Putamen (tissue), 1 donor: ENCODE measurements at regions not wholly inside any gene's neighbourhood (a gene's known extent, or its start where the extent isn't known, plus 50 kb on each side); places are given as distances from the start of the nearest gene placed in this dataset.
"Not testable (repeated sequence)": the region's sequence is repeated elsewhere in the genome, so short reads cannot be mapped to it uniquely, and the experiment has no call there.

Experiments
- DNase-seq: peaks from one replicate; pipeline ENCODE4 v3.0.0-alpha.2; 2016; ENCODE audit warnings: low spot score

GRCh38 chr1:60527567-60527966 is 454.0 kb upstream of the C1orf87 start:
- DNase-seq = no peak

GRCh38 chr1:60516996-60517395 is 443.4 kb upstream of the C1orf87 start:
- DNase-seq = no peak

- no peak for DNase-seq
Measured at GRCh38 chr1:60510162-60510561, 436.6 kb upstream of the C1orf87 start.

GRCh38 chr1:60504206-60504840 is 430.8 kb upstream of the C1orf87 start:
- no peak for DNase-seq

GRCh38 chr1:60503266-60503925 is 429.8 kb upstream of the C1orf87 start:
- DNase-seq = no peak

- no peak for DNase-seq
Measured at GRCh38 chr1:60502506-60502905, 428.9 kb upstream of the C1orf87 start.

- DNase-seq = not testable (repeated sequence)
Measured at GRCh38 chr1:60489916-60490480, 416.4 kb upstream of the C1orf87 start.

GRCh38 chr1:60488847-60489246 is 415.3 kb upstream of the C1orf87 start:
- DNase-seq = no peak

GRCh38 chr1:60487565-60488345 is 414.2 kb upstream of the C1orf87 start:
- DNase-seq = no peak

GRCh38 chr1:60483509-60483908 is 409.9 kb upstream of the C1orf87 start:
- DNase-seq = no peak

GRCh38 chr1:60470246-60470645 is 396.7 kb upstream of the C1orf87 start:
- DNase-seq = no peak

GRCh38 chr1:60463786-60464185 is 390.2 kb upstream of the C1orf87 start:
- DNase-seq = no peak

- DNase-seq = no peak
Measured at GRCh38 chr1:60463146-60463545, 389.6 kb upstream of the C1orf87 start.

GRCh38 chr1:60461925-60462595 is 388.5 kb upstream of the C1orf87 start:
- DNase-seq = no peak

- DNase-seq = no peak
Measured at GRCh38 chr1:60458111-60458510, 384.5 kb upstream of the C1orf87 start.

- no peak for DNase-seq
Measured at GRCh38 chr1:60449876-60450275, 376.3 kb upstream of the C1orf87 start.

GRCh38 chr1:60448850-60449249 is 375.3 kb upstream of the C1orf87 start:
- no peak for DNase-seq

- no peak for DNase-seq
Measured at GRCh38 chr1:60444680-60445079, 371.1 kb upstream of the C1orf87 start.

GRCh38 chr1:60436186-60436585 is 362.6 kb upstream of the C1orf87 start:
- no peak for DNase-seq

- no peak for DNase-seq
Measured at GRCh38 chr1:60431593-60431992, 358.0 kb upstream of the C1orf87 start.

GRCh38 chr1:60430375-60430774 is 356.8 kb upstream of the C1orf87 start:
- DNase-seq = no peak

- no peak for DNase-seq
Measured at GRCh38 chr1:60428127-60428526, 354.6 kb upstream of the C1orf87 start.
